ENCODE measurements at regions not wholly inside any gene's neighbourhood (a gene's known extent, or its start where the extent isn't known, plus 50 kb on each side); places are given as distances from the start of the nearest gene placed in this dataset.

DNA sequence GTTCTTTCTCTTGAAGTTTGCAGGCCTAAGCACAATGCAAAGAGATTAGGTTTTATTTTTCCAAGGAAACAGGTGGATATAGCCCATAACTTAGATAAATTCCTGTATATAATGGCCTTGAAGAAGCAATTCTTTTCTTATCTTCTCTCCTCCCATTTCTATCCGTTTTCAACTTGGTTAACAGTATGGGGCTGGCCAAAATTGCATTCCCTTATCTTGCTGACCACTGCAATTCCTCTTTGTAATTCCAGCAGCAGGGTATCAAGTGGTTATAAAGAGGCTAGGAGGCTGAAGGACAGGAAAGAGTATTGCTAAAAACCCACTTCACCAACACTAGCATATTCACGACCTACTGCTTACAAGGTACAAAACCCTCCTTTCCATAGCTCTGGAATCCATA is 643.5 kb upstream of the ID4 start:
- Histone ChIP-seq H3K9me3 (replicated peaks; ENCODE audit: control insufficient read depth, insufficient read depth, low read length) (peaks cover 5% of the 10 kb centered on the region), H3K36me3 (ENCODE audit: control insufficient read depth in 2 of 2, extremely low read depth in 1 of 2, insufficient read depth in 2 of 2, low read length in 2 of 2) (no peaks in the 10 kb centered on the region), H3K9ac (replicated peaks; ENCODE audit: extremely low read depth, insufficient read depth, low read length) (no peak overlapping the region), H3K4me1 (ENCODE audit: control insufficient read depth, extremely low read depth, insufficient read depth, low read length) (no peaks in the 10 kb centered on the region), H3K79me2 (ENCODE audit: control insufficient read depth, insufficient read depth, low read length) (no peaks in the 10 kb centered on the region), H2AFZ (ENCODE audit: low read depth, low read length) (no peak overlapping the region), H3K27ac (ENCODE audit: insufficient read depth, low read depth, low read length) (no peak overlapping the region), H3K27me3 (ENCODE audit: control insufficient read depth in 2 of 2, insufficient read depth in 2 of 2, low read length in 2 of 2) (no peaks in the 10 kb centered on the region), H4K20me1 (replicated peaks; ENCODE audit: control insufficient read depth, extremely low read depth, insufficient read depth, low read length) (no peaks in the 10 kb centered on the region), H3K4me3 (replicated peaks in 1 of 3; ENCODE audit: insufficient read depth in 1 of 3, low read depth in 1 of 3, low read length in 3 of 3) (no peak overlapping the region), H3K9me1 (replicated peaks; ENCODE audit: control insufficient read depth, extremely low read depth, insufficient read depth, low read length) (no peaks in the 10 kb centered on the region), H3K4me2 (ENCODE audit: insufficient read depth, low read length) (no peak overlapping the region)
- intact Hi-C loops (cut with micrococcal nuclease) (no loop called here), dilution Hi-C loops (cut with MboI; ENCODE audit: extremely low pct_ligation_motif_present, low sequenced_read_pairs) (no loop called here)
- POLR2A ChIA-PET, result no interaction called here
- BruUV-seq (replicated peaks), result no TSS peak
- TF ChIP-seq FOS (IDR thresholded peaks at IDR 0.05; ENCODE audit: borderline replicate concordance, insufficient read depth, low read length) (no peak), MYC (IDR thresholded peaks at IDR 0.05; ENCODE audit: low read depth, low read length) (no peak), POLR2AphosphoS5 (IDR thresholded peaks at IDR 0.05; ENCODE audit: insufficient read depth, low read depth, low read length) (no peak), JUN (IDR thresholded peaks at IDR 0.05; ENCODE audit: borderline replicate concordance, insufficient read depth, insufficient read length, low read depth) (no peak), GATA2 (IDR thresholded peaks at IDR 0.05; ENCODE audit: insufficient read depth, insufficient read length, low read depth, low read length) (no peak), POLR2A (IDR thresholded peaks at IDR 0.05; ENCODE audit: low read depth, low read length) (no peak), EZH2 (IDR thresholded peaks at IDR 0.05; ENCODE audit: borderline replicate concordance, low read depth, low read length, severe bottlenecking) (no peak)
- TF ChIP-seq, protein P1, sequence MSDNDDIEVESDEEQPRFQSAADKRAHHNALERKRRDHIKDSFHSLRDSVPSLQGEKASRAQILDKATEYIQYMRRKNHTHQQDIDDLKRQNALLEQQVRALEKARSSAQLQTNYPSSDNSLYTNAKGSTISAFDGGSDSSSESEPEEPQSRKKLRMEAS (IDR thresholded peaks at IDR 0.05; ENCODE audit: insufficient read depth, insufficient read length), result no peak
- TF ChIP-seq, protein P2, sequence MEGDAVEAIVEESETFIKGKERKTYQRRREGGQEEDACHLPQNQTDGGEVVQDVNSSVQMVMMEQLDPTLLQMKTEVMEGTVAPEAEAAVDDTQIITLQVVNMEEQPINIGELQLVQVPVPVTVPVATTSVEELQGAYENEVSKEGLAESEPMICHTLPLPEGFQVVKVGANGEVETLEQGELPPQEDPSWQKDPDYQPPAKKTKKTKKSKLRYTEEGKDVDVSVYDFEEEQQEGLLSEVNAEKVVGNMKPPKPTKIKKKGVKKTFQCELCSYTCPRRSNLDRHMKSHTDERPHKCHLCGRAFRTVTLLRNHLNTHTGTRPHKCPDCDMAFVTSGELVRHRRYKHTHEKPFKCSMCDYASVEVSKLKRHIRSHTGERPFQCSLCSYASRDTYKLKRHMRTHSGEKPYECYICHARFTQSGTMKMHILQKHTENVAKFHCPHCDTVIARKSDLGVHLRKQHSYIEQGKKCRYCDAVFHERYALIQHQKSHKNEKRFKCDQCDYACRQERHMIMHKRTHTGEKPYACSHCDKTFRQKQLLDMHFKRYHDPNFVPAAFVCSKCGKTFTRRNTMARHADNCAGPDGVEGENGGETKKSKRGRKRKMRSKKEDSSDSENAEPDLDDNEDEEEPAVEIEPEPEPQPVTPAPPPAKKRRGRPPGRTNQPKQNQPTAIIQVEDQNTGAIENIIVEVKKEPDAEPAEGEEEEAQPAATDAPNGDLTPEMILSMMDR (IDR thresholded peaks at IDR 0.05; ENCODE audit: extremely low read depth in 1 of 2, insufficient read depth in 1 of 2, low read depth in 1 of 2, low read length in 2 of 2), result no peak
- no peak for FAIRE-seq
- no peak for DNase-seq (ENCODE audit: low read depth, low spot score)
- CTCF ChIA-PET, result no interaction called here

All from endothelial cell of umbilical vein (primary cell).